AG10803 (cell line): ENCODE measurements at regions not wholly inside any gene's neighbourhood (a gene's known extent, or its start where the extent isn't known, plus 50 kb on each side); places are given as distances from the start of the nearest gene placed in this dataset.

ENCODE experiments used
- DNase-seq: peaks from one replicate; pipeline ENCODE4 v3.0.0; 2010; ENCODE audit warnings: low read depth
- H3K4me3 ChIP-seq: 2 replicates; pipeline ENCODE4 v1.5.1; 2011; ENCODE audit warnings: mild to moderate bottlenecking, low read length, control low read depth
- CTCF ChIP-seq: conservative IDR thresholded peaks from 2 replicates; pipeline ENCODE4 v1.5.1; 2011; ENCODE audit warnings: mild to moderate bottlenecking, low read length, control low read depth, inconsistent platforms

GRCh38 chr16:85525420-85526184, 87.5 kb upstream of the GSE1 start:
- H3K4me3 ChIP-seq = no peak overlapping the region
- no peak for DNase-seq

GRCh38 chr16:85526185-85526974, 86.7 kb upstream of the GSE1 start:
- DNase-seq = no peak
- TF ChIP-seq CTCF = no peak

More at GRCh38 chr16:85525420-85526184, 87.5 kb upstream of the GSE1 start:
- 0 out of 2 replicates have a peak, but pooled peaks have one; percentile 3 for TF ChIP-seq CTCF

GRCh38 chr16:85527042-85527766, 85.9 kb upstream of the GSE1 start:
- H3K4me3 ChIP-seq = no peak overlapping the region
- no peak for TF ChIP-seq CTCF
- no peak for DNase-seq

More at GRCh38 chr16:85526185-85526974, 86.7 kb upstream of the GSE1 start:
- H3K4me3 ChIP-seq = no peak overlapping the region

GRCh38 chr16:85527767-85528297, 85.3 kb upstream of the GSE1 start:
- DNase-seq = no peak
- no peak for TF ChIP-seq CTCF
- no peak overlapping the region for H3K4me3 ChIP-seq

GRCh38 chr16:85528528-85529387, 84.4 kb upstream of the GSE1 start:
- peak; percentile 44 for TF ChIP-seq CTCF
- no peak overlapping the region for H3K4me3 ChIP-seq
- no peak for DNase-seq
